ENCODE measurements at regions not wholly inside any gene's neighbourhood (a gene's known extent, or its start where the extent isn't known, plus 50 kb on each side); places are given as distances from the start of the nearest gene placed in this dataset.

- Histone ChIP-seq H3K4me3 (ENCODE audit: low read length) (no peak overlapping the region), H3K4me1 (ENCODE audit: insufficient read depth, low read length) (no peaks in the 10 kb centered on the region), H3K36me3 (ENCODE audit: insufficient read depth, low read length) (no peaks in the 10 kb centered on the region), H3K27ac (ENCODE audit: low read depth in 1 of 2, low read length in 2 of 2) (no peak overlapping the region), H3K27me3 (ENCODE audit: control insufficient read depth in 1 of 2, insufficient read depth in 2 of 2, low read length in 2 of 2) (no peaks in the 10 kb centered on the region), H3K9me3 (ENCODE audit: control insufficient read depth in 1 of 2, insufficient read depth in 1 of 2, low read length in 2 of 2) (no peaks in the 10 kb centered on the region)
- Mint-ChIP-seq H3K9me3 (no peaks in the 10 kb centered on the region), H3K4me1 (ENCODE audit: low read depth) (no peaks in the 10 kb centered on the region), H3K4me3 (no peak overlapping the region), H3K36me3 (ENCODE audit: low read depth) (no peaks in the 10 kb centered on the region), H3K27ac (no peak overlapping the region), H3K27me3 (peaks cover 34% of the 10 kb centered on the region)
- no peak for DNase-seq
- ChIA-PET CTCF (no interaction called here), POLR2A (no interaction called here)
- intact Hi-C loops (cut with DNase I, micrococcal nuclease), result no loop called here
- ATAC-seq (ENCODE audit: poor library complexity), result no peak
- TF ChIP-seq CTCF (IDR thresholded peaks at IDR 0.05), result no peak
Observed at GRCh38 chr14:56708704-56709103, 101.6 kb downstream of the OTX2 start.

GRCh38 chr14:56703947-56704346 is 106.3 kb downstream of the OTX2 start:
- Mint-ChIP-seq H3K27me3 (peaks cover 28% of the 10 kb centered on the region), H3K9me3 (no peaks in the 10 kb centered on the region), H3K4me1 (ENCODE audit: low read depth) (no peaks in the 10 kb centered on the region), H3K27ac (no peak overlapping the region), H3K36me3 (ENCODE audit: low read depth) (no peaks in the 10 kb centered on the region), H3K4me3 (no peak overlapping the region)
- CTCF ChIA-PET, result no interaction called here
- POLR2A ChIA-PET, result no interaction called here
- TF ChIP-seq CTCF (IDR thresholded peaks at IDR 0.05), result no peak
- H3K27me3 ChIP-seq (ENCODE audit: control insufficient read depth in 1 of 2, insufficient read depth in 2 of 2, low read length in 2 of 2), result no peaks in the 10 kb centered on the region
- no peak for ATAC-seq (ENCODE audit: poor library complexity)
- H3K4me1 ChIP-seq (ENCODE audit: insufficient read depth, low read length), result no peaks in the 10 kb centered on the region
- no peak overlapping the region for H3K4me3 ChIP-seq (ENCODE audit: low read length)
- H3K9me3 ChIP-seq (ENCODE audit: control insufficient read depth in 1 of 2, insufficient read depth in 1 of 2, low read length in 2 of 2), result no peaks in the 10 kb centered on the region
- no peak for DNase-seq
- intact Hi-C loops (cut with DNase I, micrococcal nuclease), result no loop called here
- H3K36me3 ChIP-seq (ENCODE audit: insufficient read depth, low read length), result no peaks in the 10 kb centered on the region
- no peak overlapping the region for H3K27ac ChIP-seq (ENCODE audit: low read depth in 1 of 2, low read length in 2 of 2)

GRCh38 chr14:56702515-56702914 is 107.8 kb downstream of the OTX2 start:
- ChIA-PET POLR2A (no interaction called here), CTCF (no interaction called here)
- H3K36me3 Mint-ChIP-seq (ENCODE audit: low read depth), result no peaks in the 10 kb centered on the region
- peaks cover 32% of the 10 kb centered on the region for H3K27me3 Mint-ChIP-seq
- Histone ChIP-seq H3K36me3 (ENCODE audit: insufficient read depth, low read length) (no peaks in the 10 kb centered on the region), H3K4me3 (ENCODE audit: low read length) (no peak overlapping the region), H3K27me3 (ENCODE audit: control insufficient read depth in 1 of 2, insufficient read depth in 2 of 2, low read length in 2 of 2) (no peaks in the 10 kb centered on the region), H3K9me3 (ENCODE audit: control insufficient read depth in 1 of 2, insufficient read depth in 1 of 2, low read length in 2 of 2) (no peaks in the 10 kb centered on the region), H3K4me1 (ENCODE audit: insufficient read depth, low read length) (no peaks in the 10 kb centered on the region), H3K27ac (ENCODE audit: low read depth in 1 of 2, low read length in 2 of 2) (no peak overlapping the region)
- H3K27ac Mint-ChIP-seq, result no peak overlapping the region
- no peak overlapping the region for H3K4me3 Mint-ChIP-seq
- DNase-seq, result no peak
- no peaks in the 10 kb centered on the region for H3K9me3 Mint-ChIP-seq
- no peak for ATAC-seq (ENCODE audit: poor library complexity)
- no peaks in the 10 kb centered on the region for H3K4me1 Mint-ChIP-seq (ENCODE audit: low read depth)
- TF ChIP-seq CTCF (IDR thresholded peaks at IDR 0.05), result no peak
- intact Hi-C loops (cut with DNase I, micrococcal nuclease), result no loop called here
